B cell (primary cell): ENCODE measurements at regions not wholly inside any gene's neighbourhood (a gene's known extent, or its start where the extent isn't known, plus 50 kb on each side); places are given as distances from the start of the nearest gene placed in this dataset.

ENCODE experiments used
- ATAC-seq: fragments of 200-7000 bp; cut with Tn5 transposase; one replicate; pipeline ENCODE4 v1.10.0; 2021; ENCODE audit warnings: low read depth, mild to moderate bottlenecking, moderate number of reproducible peaks, moderate library complexity
- CTCF ChIA-PET: fragments of 350-600 bp; sonication (Branson Sonifier 250); formaldehyde crosslinking; loops from one replicate; lab custom pipeline; 2021; ENCODE audit warnings: antibody characterized with exemption, inconsistent platforms; lab: Charles Lee
- POLR2A ChIA-PET: fragments of 350-600 bp; sonication (Branson Sonifier 250); formaldehyde crosslinking; loops from one replicate; lab custom pipeline; 2021; ENCODE audit warnings: antibody characterized with exemption; lab: Charles Lee
- DNase-seq: peaks from one replicate; pipeline ENCODE4 v3.0.0; 2013
- H2AFZ ChIP-seq: 2 replicates; pipeline ENCODE4 v1.6.1; 2012; ENCODE audit warnings: mild to moderate bottlenecking, low read depth, low read length; ENCODE audit not compliant: insufficient read depth, poor library complexity, severe bottlenecking
- H3K27ac ChIP-seq, 2 donors: 1 replicate in 1 of 2; 2 replicates in 1 of 2; pipeline ENCODE4 v1.5.1; 2012 to 2013; ENCODE audit warnings: low read length in 2 of 2, mild to moderate bottlenecking in 2 of 2, moderate library complexity in 1 of 2
- H3K27me3 ChIP-seq, 4 experiments: fragments of 200-600 bp in 1 of 4; sonication (generic) in 1 of 4; replicated peaks in 1 of 4; 1 replicate in 2 of 4; 2 replicates in 2 of 4; pipeline versions ENCODE4 v1.6.1 to v1.7.0; 2013 to 2016; ENCODE audit warnings: low read length in 3 of 4, mild to moderate bottlenecking in 2 of 4, mixed read lengths in 1 of 4, moderate library complexity in 1 of 4; ENCODE audit not compliant: insufficient read depth in 4 of 4, control insufficient read depth in 3 of 4; ENCODE audit errors: control extremely low read depth in 1 of 4
- H3K36me3 ChIP-seq, 2 experiments: replicated peaks in 1 of 2; 1 replicate in 1 of 2; 2 replicates in 1 of 2; pipeline versions ENCODE4 v1.6.1 to v1.7.1; 2013; ENCODE audit warnings: low read length in 1 of 2; ENCODE audit not compliant: insufficient read depth in 2 of 2, control insufficient read depth in 1 of 2; ENCODE audit errors: control extremely low read depth in 1 of 2, extremely low read depth in 1 of 2
- H3K4me1 ChIP-seq, 2 donors: fragments of 200-600 bp in 1 of 2; sonication (generic) in 1 of 2; 1 replicate in 1 of 2; 2 replicates in 1 of 2; pipeline versions ENCODE4 v1.5.1 to v1.6.1; 2013 to 2017; ENCODE audit warnings: low read length in 2 of 2; ENCODE audit not compliant: control insufficient read depth in 2 of 2, insufficient read depth in 2 of 2
- H3K4me2 ChIP-seq: replicated peaks from 2 replicates; pipeline ENCODE3; 2012; ENCODE audit warnings: mild to moderate bottlenecking, low read depth, low read length; ENCODE audit not compliant: poor library complexity, severe bottlenecking
- H3K4me3 ChIP-seq, 5 experiments: fragments of 200-600 bp in 1 of 5; sonication (generic) in 1 of 5; 1 replicate in 3 of 5; 2 replicates in 2 of 5; pipeline versions ENCODE4 v1.5.1 to v1.7.0; 2011 to 2016; ENCODE audit warnings: low read length in 4 of 5, mild to moderate bottlenecking in 4 of 5, low read depth in 2 of 5, control low read depth in 1 of 5, moderate library complexity in 1 of 5; ENCODE audit not compliant: insufficient read depth in 1 of 5; ENCODE audit errors: control extremely low read depth in 1 of 5, extremely low read depth in 1 of 5
- H3K79me2 ChIP-seq: fragments of 200-600 bp; sonication (generic); one replicate; pipeline ENCODE4 v1.6.0; 2016; ENCODE audit warnings: low read length; ENCODE audit not compliant: control insufficient read depth, insufficient read depth
- H3K9ac ChIP-seq: fragments of 200-600 bp; sonication (generic); 2 replicates; pipeline ENCODE4 v1.6.1; 2017; ENCODE audit warnings: mild to moderate bottlenecking, low read length, moderate library complexity
- H3K9me3 ChIP-seq, 3 donors: one replicate each; pipeline versions ENCODE4 v1.6.1 to v1.7.1; 2013; ENCODE audit warnings: low read length in 2 of 3; ENCODE audit not compliant: control insufficient read depth in 2 of 3, insufficient read depth in 1 of 3; ENCODE audit errors: control extremely low read depth in 1 of 3
- H4K20me1 ChIP-seq: 2 replicates; pipeline ENCODE4 v1.6.0; 2012; ENCODE audit warnings: mild to moderate bottlenecking, low read length; ENCODE audit not compliant: insufficient read depth, control insufficient read depth, poor library complexity, severe bottlenecking
- H3K27ac Mint-ChIP-seq: one replicate; pipeline ENCODE4 v1.8.0; 2021; ENCODE audit warnings: mixed read lengths
- H3K27me3 Mint-ChIP-seq: one replicate; pipeline ENCODE4 v1.8.0; 2021; ENCODE audit warnings: mixed read lengths
- H3K4me1 Mint-ChIP-seq: one replicate; pipeline ENCODE4 v1.8.0; 2021; ENCODE audit warnings: mixed read lengths
- H3K4me3 Mint-ChIP-seq: one replicate; pipeline ENCODE4 v1.8.0; 2021; ENCODE audit warnings: mixed read lengths
- H3K9me3 Mint-ChIP-seq: one replicate; pipeline ENCODE4 v1.8.0; 2022; ENCODE audit warnings: mixed read lengths; ENCODE audit not compliant: insufficient read depth
- EZH2 ChIP-seq: IDR thresholded peaks from 2 replicates; pipeline ENCODE4 v1.6.1; 2012; ENCODE audit warnings: borderline replicate concordance, low read depth, mild to moderate bottlenecking, moderate library complexity, low read length; ENCODE audit not compliant: insufficient read depth, poor library complexity, severe bottlenecking
- WGBS: methylation state at CpG from one replicate; pipeline ENCODE4 v1.1.5; 2013; ENCODE audit warnings: missing lambda C conversion rate; ENCODE audit not compliant: insufficient coverage; 5-methylcytosine and 5-hydroxymethylcytosine counted together
- intact Hi-C: fragments of 100-400 bp; cut with micrococcal nuclease; formaldehyde crosslinking; loops from one replicate; pipeline ENCODE4 v1.10.0; 2022
- TF ChIP-seq, protein P1 (sequence below): fragments of 200-600 bp; IDR thresholded peaks from one replicate; pipeline ENCODE4 v1.8.0; 2022; ENCODE audit warnings: antibody characterized with exemption, mild to moderate bottlenecking

DNA sequence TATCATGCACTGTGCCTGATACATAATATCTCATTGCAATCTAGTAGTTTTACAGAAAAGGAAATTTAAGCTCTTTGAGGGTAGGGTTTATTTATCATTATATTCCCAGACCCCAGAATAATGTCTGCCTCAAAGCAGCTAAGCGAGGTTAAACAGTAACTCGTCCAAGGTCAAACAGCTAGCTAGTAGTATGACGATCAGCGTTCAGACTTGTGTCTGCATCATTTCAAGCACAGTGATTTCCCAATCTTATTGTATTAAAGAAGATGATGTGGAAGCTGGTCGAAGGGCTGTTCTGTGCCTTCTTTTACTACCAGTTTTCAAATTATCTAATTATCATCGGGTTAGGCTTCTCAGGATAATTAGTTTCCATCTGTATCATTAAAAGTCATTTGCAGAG lies 55.1 kb upstream of the NFIB start:
- no peaks in the 10 kb centered on the region for H3K4me1 Mint-ChIP-seq
- H3K27ac ChIP-seq: no peak overlapping the region
- no peak overlapping the region for H3K27ac Mint-ChIP-seq
- H3K4me2 ChIP-seq: no peak overlapping the region
- no peak for ATAC-seq
- H3K4me3 ChIP-seq: no peak overlapping the region
- H2AFZ ChIP-seq: no peak overlapping the region
- H3K4me1 ChIP-seq: no peaks in the 10 kb centered on the region
- no peaks in the 10 kb centered on the region for H4K20me1 ChIP-seq
- peaks cover 10% of the 10 kb centered on the region for H3K9me3 Mint-ChIP-seq
- POLR2A ChIA-PET: no interaction called here
- 100% methylated on average over 2 of the region's 6 CpGs for WGBS
- no peak overlapping the region for H3K4me3 Mint-ChIP-seq
- no peaks in the 10 kb centered on the region for H3K9me3 ChIP-seq
- H3K27me3 ChIP-seq: no peaks in the 10 kb centered on the region
- intact Hi-C loops: no loop called here
- CTCF ChIA-PET: interaction anchor here (0.8 to 1.3 kb wide), 2 partner anchors 15 kb away, joined by 3 read pairs; no protein-coding TSS in a partner anchor
- H3K79me2 ChIP-seq: no peaks in the 10 kb centered on the region
- TF ChIP-seq EZH2: no peak
- TF ChIP-seq, protein P1, sequence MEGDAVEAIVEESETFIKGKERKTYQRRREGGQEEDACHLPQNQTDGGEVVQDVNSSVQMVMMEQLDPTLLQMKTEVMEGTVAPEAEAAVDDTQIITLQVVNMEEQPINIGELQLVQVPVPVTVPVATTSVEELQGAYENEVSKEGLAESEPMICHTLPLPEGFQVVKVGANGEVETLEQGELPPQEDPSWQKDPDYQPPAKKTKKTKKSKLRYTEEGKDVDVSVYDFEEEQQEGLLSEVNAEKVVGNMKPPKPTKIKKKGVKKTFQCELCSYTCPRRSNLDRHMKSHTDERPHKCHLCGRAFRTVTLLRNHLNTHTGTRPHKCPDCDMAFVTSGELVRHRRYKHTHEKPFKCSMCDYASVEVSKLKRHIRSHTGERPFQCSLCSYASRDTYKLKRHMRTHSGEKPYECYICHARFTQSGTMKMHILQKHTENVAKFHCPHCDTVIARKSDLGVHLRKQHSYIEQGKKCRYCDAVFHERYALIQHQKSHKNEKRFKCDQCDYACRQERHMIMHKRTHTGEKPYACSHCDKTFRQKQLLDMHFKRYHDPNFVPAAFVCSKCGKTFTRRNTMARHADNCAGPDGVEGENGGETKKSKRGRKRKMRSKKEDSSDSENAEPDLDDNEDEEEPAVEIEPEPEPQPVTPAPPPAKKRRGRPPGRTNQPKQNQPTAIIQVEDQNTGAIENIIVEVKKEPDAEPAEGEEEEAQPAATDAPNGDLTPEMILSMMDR: no peak
- no peak overlapping the region for H3K9ac ChIP-seq
- no peak for DNase-seq
- peaks cover 21% of the 10 kb centered on the region for H3K27me3 Mint-ChIP-seq
- H3K36me3 ChIP-seq: no peaks in the 10 kb centered on the region

DNA sequence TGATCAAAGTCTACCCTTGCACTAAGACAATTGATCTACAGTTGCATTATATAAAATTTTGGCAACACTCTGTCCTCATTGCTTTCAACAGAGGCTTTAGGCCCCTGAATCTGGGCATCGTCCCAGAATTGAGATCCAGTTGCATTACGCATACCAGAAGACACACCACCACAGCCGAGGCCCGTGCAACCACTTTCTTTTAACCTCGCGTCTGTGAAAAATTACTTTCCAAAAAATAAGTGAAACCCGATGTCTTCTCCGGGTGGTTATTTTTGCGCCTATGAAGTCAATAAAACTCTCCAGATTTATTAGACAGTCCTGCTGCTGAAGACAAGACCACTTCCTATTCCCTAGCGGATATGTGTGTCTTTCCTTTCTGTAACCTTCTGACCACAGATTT lies 52.1 kb upstream of the NFIB start:
- intact Hi-C loops: no loop called here
- no peak overlapping the region for H3K27ac Mint-ChIP-seq

More for the DNA sequence above, 52.1 kb upstream of the NFIB start:
- H2AFZ ChIP-seq: no peak overlapping the region
- no peak overlapping the region for H3K4me2 ChIP-seq
- DNase-seq (no peak), ATAC-seq (no peak)
- no peaks in the 10 kb centered on the region for H4K20me1 ChIP-seq
- no peaks in the 10 kb centered on the region for H3K4me1 Mint-ChIP-seq
- H3K79me2 ChIP-seq: no peaks in the 10 kb centered on the region
- no peaks in the 10 kb centered on the region for H3K27me3 ChIP-seq
- no peaks in the 10 kb centered on the region for H3K36me3 ChIP-seq
- no peak overlapping the region for H3K9ac ChIP-seq
- CTCF ChIA-PET: no interaction called here
- H3K27me3 Mint-ChIP-seq: peaks cover 21% of the 10 kb centered on the region
- H3K4me3 Mint-ChIP-seq: no peak overlapping the region
- peaks cover 10% of the 10 kb centered on the region for H3K9me3 Mint-ChIP-seq
- H3K4me1 ChIP-seq: no peaks in the 10 kb centered on the region
- H3K27ac ChIP-seq: no peak overlapping the region
- no peak overlapping the region for H3K4me3 ChIP-seq
- WGBS: 24% methylated on average over 10 of the region's 10 CpGs
- TF ChIP-seq EZH2: no peak
- TF ChIP-seq, protein P1: no peak
- no peaks in the 10 kb centered on the region for H3K9me3 ChIP-seq
- POLR2A ChIA-PET: no interaction called here
